T47D (cell line): ENCODE measurements at regions not wholly inside any gene's neighbourhood (a gene's known extent, or its start where the extent isn't known, plus 50 kb on each side); places are given as distances from the start of the nearest gene placed in this dataset.

Source experiments
- DNase-seq, 2 experiments: peaks; one replicate each; pipeline versions ENCODE4 v3.0.0 to v3.0.0-alpha.2; 2011 to 2012; ENCODE audit warnings: low read depth in 1 of 2, low spot score in 1 of 2
- JUND ChIP-seq: IDR thresholded peaks from 2 replicates; pipeline ENCODE4 v1.6.1; 2012; ENCODE audit warnings: low read depth
- in situ Hi-C: cut with HindIII; loops from 2 replicates; pipeline ENCODE4 v1.10.0; 2016; ENCODE audit warnings: low sequenced_read_pairs, low pct_unique_long_range_greater_than_20kb

DNA sequence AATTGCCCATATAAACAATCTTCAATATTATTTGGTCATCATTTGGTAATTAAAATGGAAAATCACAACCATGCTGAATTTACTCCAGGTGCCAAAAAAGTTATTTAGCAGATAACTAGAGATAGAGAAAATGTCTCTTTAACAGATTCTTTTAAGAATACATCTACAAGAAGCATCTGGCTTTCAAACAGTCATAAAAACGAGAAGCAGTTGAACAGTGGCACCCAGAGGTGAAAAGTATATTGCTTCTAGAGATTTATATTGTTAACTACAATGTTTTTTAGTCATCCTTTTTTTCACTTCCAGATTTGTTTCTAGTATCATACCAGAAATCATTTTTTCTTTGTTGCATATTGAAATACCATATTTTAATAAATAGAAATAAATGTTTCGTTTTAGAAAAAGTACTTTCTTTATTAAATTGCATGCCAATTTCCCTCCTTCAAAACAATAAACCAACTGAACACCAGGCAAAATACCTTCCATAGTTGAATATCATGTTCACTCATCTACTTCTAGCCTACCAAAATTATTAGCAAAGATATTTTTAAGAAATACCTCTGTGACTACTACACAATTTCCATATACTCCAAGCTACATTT lies 65.4 kb upstream of the HNRNPA3 start:
- in situ Hi-C loops: no loop called here
- no peak for TF ChIP-seq JUND
- peak in 1 of 2 experiments; percentile 73 for DNase-seq

DNA sequence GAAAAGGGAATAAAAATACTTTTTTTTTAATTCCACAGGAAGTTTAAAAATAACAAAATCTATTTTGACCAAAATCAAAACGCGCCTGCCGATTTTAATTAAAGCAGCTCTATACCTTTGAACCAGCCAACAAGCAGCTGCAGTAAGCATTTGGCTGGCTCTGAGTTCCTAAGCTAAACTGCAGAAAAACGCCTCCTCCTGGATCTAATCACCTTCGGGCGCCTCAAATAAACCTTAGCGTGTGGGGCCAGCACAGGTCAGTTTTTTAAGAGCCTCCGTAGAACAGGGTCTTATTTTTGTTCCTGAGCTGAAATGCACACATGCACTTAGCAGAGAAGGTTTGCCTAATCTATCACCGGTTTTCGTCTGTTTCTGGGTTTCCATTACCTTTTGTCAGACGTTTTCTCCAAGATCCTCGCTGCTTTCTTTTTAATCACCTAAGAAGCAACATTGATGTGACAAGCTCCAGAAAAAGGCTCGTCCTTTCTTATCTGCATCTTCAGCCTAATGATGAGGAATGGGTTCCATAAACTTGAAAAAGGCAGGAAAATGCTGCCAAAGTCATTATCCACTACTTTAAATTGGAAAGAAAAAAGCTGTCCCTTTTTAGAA lies 64.7 kb upstream of the HNRNPA3 start:
- in situ Hi-C loops: no loop called here
- TF ChIP-seq JUND: no peak
- no peak for DNase-seq

DNA sequence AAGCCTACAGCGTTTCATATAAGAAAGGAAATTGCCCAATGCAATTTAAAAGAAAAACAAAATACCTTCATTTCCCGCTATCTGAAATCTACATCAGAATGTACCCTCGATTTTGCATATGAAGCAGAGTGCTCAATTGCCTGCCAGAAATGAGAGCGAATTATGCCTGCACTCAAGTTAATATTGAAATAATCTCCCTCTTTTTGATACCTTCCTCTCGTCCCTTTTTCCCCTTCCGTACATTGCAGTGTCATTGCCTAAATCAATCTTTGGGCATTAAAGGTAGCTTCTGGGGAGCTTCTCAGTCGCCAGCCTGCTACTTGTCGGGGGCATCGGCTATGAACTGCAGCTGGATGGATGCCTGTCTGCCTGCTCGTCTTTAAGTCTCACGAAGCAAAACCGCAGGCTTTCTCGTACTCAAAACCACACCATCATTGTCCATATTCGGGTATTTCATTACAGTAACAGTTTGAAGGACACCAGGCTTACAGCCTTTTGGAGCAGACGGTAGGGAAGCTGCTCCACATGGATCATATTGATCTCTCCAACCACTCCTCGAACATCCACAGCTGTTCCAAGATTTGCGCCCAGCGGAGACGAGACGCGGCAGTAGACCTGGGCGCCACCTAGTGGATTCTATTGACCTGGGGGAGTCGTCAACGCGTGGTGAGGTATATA lies 64.0 kb upstream of the HNRNPA3 start:
- no peak for TF ChIP-seq JUND
- in situ Hi-C loops: no loop called here
- DNase-seq: peak in 1 of 2 experiments; percentile 80

DNA sequence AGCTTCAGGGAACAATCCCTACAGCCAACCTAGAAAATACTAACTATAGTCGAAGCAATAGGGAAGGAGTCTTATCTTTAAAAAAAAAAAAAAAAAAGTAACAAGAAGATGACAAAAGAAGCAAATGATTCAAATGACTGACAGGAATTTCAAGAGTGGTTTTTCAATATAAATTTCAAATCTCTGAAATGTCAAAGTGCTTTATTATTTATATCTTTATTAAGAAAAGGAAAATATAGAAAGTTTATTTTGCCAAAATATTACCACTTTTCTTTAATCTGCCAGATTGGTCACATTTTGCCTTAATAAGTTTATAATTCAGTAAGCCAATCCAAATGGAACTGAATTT lies 63.5 kb upstream of the HNRNPA3 start:
- no peak for DNase-seq
- TF ChIP-seq JUND: no peak
- in situ Hi-C loops: no loop called here

DNA sequence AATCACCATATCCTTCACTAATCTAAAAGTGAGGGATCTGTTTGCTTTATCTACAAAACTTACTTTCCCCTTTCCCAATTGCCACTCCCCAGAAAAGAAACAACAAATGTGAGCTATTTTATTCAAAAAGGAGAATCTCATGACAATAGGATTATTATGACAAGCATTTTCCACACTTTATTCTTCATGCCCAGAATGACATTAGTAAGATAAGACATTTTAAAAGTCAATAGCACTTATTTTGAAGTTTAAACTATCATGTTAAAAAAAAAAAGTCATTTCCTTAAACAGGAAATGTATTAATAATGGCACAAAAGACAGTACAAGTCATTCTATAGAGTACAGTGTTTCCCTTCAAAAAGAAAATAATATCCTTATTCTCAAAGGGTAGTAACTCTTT lies 58.8 kb upstream of the HNRNPA3 start:
- no peak for DNase-seq
- TF ChIP-seq JUND: no peak
- in situ Hi-C loops: no loop called here

DNA sequence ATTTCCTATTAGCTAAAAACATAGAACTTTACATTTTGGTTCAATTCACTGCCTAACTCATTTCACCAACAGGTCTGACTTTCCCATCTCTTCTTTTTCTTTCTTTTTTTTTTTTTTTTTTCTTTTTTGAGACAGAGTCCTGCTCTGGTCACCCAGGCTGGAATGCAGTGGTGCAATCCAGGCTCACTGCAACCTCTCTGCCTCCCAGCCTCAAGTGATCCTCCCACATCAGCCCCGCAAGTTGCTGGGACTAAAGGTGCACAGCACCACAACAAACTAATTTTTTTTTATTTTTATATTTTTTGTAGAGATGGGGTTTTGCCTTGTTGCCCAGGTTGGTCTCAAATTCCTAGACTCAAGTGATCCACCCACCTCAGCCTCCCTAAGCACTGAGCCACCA lies 57.8 kb upstream of the HNRNPA3 start:
- DNase-seq: no peak
- in situ Hi-C loops: no loop called here
- TF ChIP-seq JUND: no peak

DNA sequence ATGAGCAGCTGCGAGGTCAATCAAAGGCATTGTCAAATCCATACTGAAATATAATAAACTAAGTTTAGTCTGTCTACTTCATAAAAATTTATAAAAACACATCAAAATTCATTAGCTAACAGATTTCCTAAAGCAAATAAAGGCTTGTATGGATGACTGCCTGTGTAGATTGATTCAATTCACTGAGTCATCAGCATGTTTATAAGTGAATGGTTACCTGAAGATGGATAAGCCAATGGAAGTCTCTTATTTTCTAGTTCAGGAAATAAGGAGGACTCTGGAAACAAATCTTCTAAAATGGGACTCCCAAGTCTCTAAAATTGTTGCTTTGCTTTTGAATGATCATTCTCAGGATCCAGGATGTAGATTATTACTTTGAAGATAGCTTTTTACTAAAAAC lies 57.0 kb upstream of the HNRNPA3 start:
- TF ChIP-seq JUND: no peak
- no peak for DNase-seq
- in situ Hi-C loops: no loop called here

DNA sequence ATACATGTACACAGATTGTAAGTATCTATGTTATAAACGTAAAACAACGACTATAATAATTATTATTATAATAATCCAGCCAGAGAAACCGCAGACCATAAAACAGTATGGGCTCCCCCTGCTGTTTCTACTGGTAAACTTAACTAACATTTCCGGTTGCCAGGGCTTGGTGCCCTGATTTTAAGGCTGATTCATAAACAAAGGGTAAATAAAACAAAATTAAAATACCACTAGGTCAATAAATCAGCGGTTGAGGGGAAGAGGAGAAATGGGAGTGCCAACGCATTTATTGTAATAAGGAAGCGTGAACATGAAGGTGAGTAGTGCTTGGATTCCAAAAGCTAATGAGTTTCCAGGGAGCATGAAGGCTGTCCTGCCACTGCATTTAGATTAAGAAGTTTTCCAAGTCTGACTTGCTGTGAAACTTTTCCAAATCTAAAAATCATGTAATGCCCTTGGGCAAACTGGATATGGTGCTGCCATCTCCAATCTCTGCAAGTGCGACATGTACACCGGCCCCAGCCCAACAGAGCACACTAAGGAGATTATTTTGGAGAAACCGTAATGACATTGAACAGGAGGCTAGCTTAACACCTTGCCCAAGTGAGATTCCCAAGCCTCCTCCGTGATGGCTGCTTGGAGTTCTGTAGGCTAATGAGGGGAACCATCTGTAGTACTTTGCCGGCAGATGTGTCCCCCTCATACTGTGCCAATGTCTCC lies 50.7 kb upstream of the HNRNPA3 start:
- in situ Hi-C loops: no loop called here
- TF ChIP-seq JUND: no peak
- DNase-seq: peak in 1 of 2 experiments; percentile 52
